Testis (tissue), 2 donors: ENCODE measurements at regions not wholly inside any gene's neighbourhood (a gene's known extent, or its start where the extent isn't known, plus 50 kb on each side); places are given as distances from the start of the nearest gene placed in this dataset.

ENCODE experiments used
- DNase-seq: peaks from one replicate; pipeline ENCODE4 v3.0.0-alpha.2; 2019
- H3K27ac ChIP-seq, 2 donors: fragments of 200-600 bp; sonication (generic); one replicate each; pipeline ENCODE4 v1.5.1; 2019
- H3K27me3 ChIP-seq: fragments of 200-600 bp; sonication (generic); one replicate; pipeline ENCODE4 v1.5.1; 2019
- H3K36me3 ChIP-seq: fragments of 200-600 bp; sonication (generic); one replicate; pipeline ENCODE4 v1.5.1; 2017; ENCODE audit warnings: low read depth; ENCODE audit errors: missing control alignments
- H3K4me1 ChIP-seq: fragments of 200-600 bp; sonication (generic); one replicate; pipeline ENCODE4 v1.5.1; 2019
- H3K4me3 ChIP-seq, 2 donors: fragments of 200-600 bp; sonication (generic); one replicate each; pipeline ENCODE4 v1.5.1; 2017 to 2019
- H3K9me3 ChIP-seq: fragments of 200-600 bp; sonication (generic); one replicate; pipeline ENCODE4 v1.5.1; 2017
- CTCF ChIP-seq, 3 experiments: fragments of 450-650 bp in 2 of 3; fragments of 200-600 bp in 1 of 3; sonication (generic) in 1 of 3; IDR thresholded peaks; one replicate each; pipeline ENCODE4 v1.5.1; 2016 to 2019; ENCODE audit warnings: antibody characterized with exemption in 3 of 3, mild to moderate bottlenecking in 2 of 3, moderate library complexity in 1 of 3
- POLR2A ChIP-seq: fragments of 450-650 bp; IDR thresholded peaks from one replicate; pipeline ENCODE4 v1.6.1; 2017; ENCODE audit warnings: antibody characterized with exemption, mild to moderate bottlenecking, moderate library complexity
- WGBS, 2 donors: methylation state at CpG; one replicate each; pipeline ENCODE4 v1.1.5; 2018; 5-methylcytosine and 5-hydroxymethylcytosine counted together
- intact Hi-C: fragments of 100-400 bp; cut with DNase I; formaldehyde crosslinking; loops from one replicate; pipeline ENCODE4 v1.15.1; 2023; ENCODE audit warnings: low total_unique reads

- DNase-seq: no peak
- no peaks in the 10 kb centered on the region for H3K4me1 ChIP-seq
- H3K36me3 ChIP-seq: no peaks in the 10 kb centered on the region
- H3K27ac ChIP-seq: no peak overlapping the region
- TF ChIP-seq CTCF (IDR thresholded peaks at IDR 0.05): no peak
- no peak for TF ChIP-seq POLR2A
- H3K4me3 ChIP-seq: no peak overlapping the region
- no peaks in the 10 kb centered on the region for H3K9me3 ChIP-seq
- intact Hi-C loops: no loop called here
- no peaks in the 10 kb centered on the region for H3K27me3 ChIP-seq
Measured at GRCh38 chr4:28151314-28151713, 1290.7 kb downstream of the STIM2 start.

DNA sequence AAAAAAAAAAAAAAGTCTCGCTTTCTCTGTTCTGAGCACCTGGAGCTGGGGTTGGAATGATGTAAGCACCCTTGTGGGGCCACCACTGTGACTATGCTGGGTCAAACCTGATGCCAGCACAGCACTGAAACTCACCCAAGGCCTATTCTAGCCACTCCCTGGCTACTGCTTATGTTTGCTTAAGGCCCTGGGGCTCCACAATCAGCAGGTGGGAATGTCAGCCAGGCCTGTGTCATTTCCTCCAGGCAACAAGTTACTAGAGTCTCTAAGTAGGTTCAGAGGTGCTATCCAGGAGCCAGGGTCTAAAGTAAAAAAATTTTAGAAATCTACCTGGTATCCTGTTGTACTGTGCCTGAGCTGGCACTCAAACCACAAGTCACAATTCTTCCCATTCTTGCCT, 1306.8 kb downstream of the STIM2 start:
- Histone ChIP-seq H3K4me3 (no peak overlapping the region), H3K27ac (no peak overlapping the region), H3K36me3 (no peaks in the 10 kb centered on the region), H3K9me3 (no peaks in the 10 kb centered on the region), H3K27me3 (no peaks in the 10 kb centered on the region), H3K4me1 (no peaks in the 10 kb centered on the region)
- WGBS, 2 donors: 92 to 100% methylated on average over 1 of the region's 1 CpG
- TF ChIP-seq POLR2A (no peak), CTCF (IDR thresholded peaks at IDR 0.05) (no peak)
- no peak for DNase-seq
- intact Hi-C loops: no loop called here

DNA sequence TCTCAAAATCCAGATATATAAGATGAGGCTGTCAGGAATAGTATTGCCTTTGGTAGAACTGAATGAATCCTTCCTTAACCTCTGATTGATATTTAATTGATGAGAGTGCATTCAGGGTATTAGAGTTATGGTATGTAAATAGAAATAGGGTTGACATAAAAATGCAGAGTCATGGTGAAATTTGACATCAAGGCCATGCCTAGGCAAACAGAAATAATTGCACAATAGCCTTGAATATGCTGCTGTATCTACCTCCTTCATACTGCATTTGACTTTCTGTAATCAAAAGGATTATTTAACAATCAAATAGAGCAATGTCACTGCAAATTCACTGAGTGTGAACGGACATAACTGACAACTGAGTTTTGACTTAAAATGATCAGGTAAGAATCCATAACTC, 1316.3 kb downstream of the STIM2 start:
- H3K27ac ChIP-seq: no peak overlapping the region
- H3K9me3 ChIP-seq: no peaks in the 10 kb centered on the region
- TF ChIP-seq POLR2A: no peak
- DNase-seq: no peak
- intact Hi-C loops: no loop called here
- H3K27me3 ChIP-seq: no peaks in the 10 kb centered on the region
- H3K4me1 ChIP-seq: no peaks in the 10 kb centered on the region
- WGBS, 2 donors: 78 to 81% methylated on average over 1 of the region's 1 CpG
- no peak overlapping the region for H3K4me3 ChIP-seq
- no peaks in the 10 kb centered on the region for H3K36me3 ChIP-seq

DNA sequence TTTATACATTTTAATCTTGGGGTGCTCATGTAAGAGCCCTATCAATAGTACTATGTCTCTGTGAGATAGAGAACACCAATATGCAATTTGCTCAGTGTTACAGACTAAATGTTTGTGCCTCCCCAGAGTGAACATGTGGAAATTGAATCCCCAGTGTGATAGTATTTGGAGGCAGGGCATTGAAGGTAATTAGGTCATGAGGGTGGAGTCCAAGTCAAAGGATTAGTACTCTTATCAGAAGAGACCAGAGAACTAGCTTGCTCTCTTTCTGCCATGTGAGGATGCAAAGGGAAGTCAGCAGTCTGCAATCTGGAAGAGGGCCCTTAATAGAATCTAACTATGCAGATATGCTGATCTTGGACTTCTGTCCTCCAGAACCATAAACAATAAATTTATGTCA, 1317.0 kb downstream of the STIM2 start:
- H3K4me3 ChIP-seq: no peak overlapping the region
- DNase-seq: no peak
- H3K27me3 ChIP-seq: no peaks in the 10 kb centered on the region
- TF ChIP-seq CTCF (IDR thresholded peaks at IDR 0.05): no peak
- no peaks in the 10 kb centered on the region for H3K36me3 ChIP-seq
- no peaks in the 10 kb centered on the region for H3K4me1 ChIP-seq
- intact Hi-C loops: no loop called here
- no peak overlapping the region for H3K27ac ChIP-seq
- H3K9me3 ChIP-seq: no peaks in the 10 kb centered on the region

DNA sequence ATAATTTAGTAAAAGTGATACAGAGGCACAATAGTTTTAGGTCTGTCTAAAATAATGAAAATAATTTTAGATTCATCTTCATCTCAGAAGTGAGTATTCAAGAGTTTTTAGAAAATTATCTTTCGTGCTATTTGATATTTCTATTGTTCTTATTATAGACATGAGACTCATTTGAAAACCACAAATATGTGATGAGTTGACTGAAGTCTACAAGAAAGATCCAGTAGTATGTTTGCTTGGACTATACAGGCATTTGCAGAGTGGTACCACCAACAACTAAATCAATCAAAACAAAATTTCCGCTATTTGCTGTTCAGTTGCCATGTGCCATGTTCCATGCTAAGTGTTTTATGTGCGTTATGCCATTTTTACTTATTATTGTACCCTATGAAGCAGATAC, 1318.5 kb downstream of the STIM2 start:
- intact Hi-C loops: no loop called here
- H3K27ac ChIP-seq: no peak overlapping the region
- 94 to 97% methylated on average over 3 of the region's 3 CpGs for WGBS, 2 donors
- no peaks in the 10 kb centered on the region for H3K9me3 ChIP-seq
- H3K4me1 ChIP-seq: no peaks in the 10 kb centered on the region
- H3K4me3 ChIP-seq: no peak overlapping the region
- TF ChIP-seq CTCF (IDR thresholded peaks at IDR 0.05): no peak
- TF ChIP-seq POLR2A: no peak
- no peaks in the 10 kb centered on the region for H3K36me3 ChIP-seq
- DNase-seq: no peak
- no peaks in the 10 kb centered on the region for H3K27me3 ChIP-seq
